ENCODE measurements at regions not wholly inside any gene's neighbourhood (a gene's known extent, or its start where the extent isn't known, plus 50 kb on each side); places are given as distances from the start of the nearest gene placed in this dataset.

- DNase-seq (ENCODE audit: low spot score): no peak
Observed at GRCh38 chr21:15370462-15370975, 305.7 kb upstream of the NRIP1 start.

GRCh38 chr21:15373941-15374340, 309.1 kb upstream of the NRIP1 start:
- DNase-seq (ENCODE audit: low spot score): no peak

- DNase-seq (ENCODE audit: low spot score): peak; percentile 6
Observed at GRCh38 chr21:15379776-15380175, 315.0 kb upstream of the NRIP1 start.

- no peak for DNase-seq (ENCODE audit: low spot score)
Observed at GRCh38 chr21:15383588-15383987, 318.8 kb upstream of the NRIP1 start.

- no peak for DNase-seq (ENCODE audit: low spot score)
Observed at GRCh38 chr21:15390049-15390448, 325.2 kb upstream of the NRIP1 start.

GRCh38 chr21:15397258-15397657, 332.5 kb upstream of the NRIP1 start:
- DNase-seq (ENCODE audit: low spot score): no peak

GRCh38 chr21:15400905-15401304, 328.9 kb upstream of the USP25 start:
- DNase-seq (ENCODE audit: low spot score): no peak

- no peak for DNase-seq (ENCODE audit: low spot score)
Observed at GRCh38 chr21:15401331-15401730, 328.5 kb upstream of the USP25 start.

- no peak for DNase-seq (ENCODE audit: low spot score)
Observed at GRCh38 chr21:15405214-15405613, 324.6 kb upstream of the USP25 start.

- no peak for DNase-seq (ENCODE audit: low spot score)
Observed at GRCh38 chr21:15406791-15407190, 323.0 kb upstream of the USP25 start.

- no peak for DNase-seq (ENCODE audit: low spot score)
Observed at GRCh38 chr21:15407585-15407984, 322.2 kb upstream of the USP25 start.

GRCh38 chr21:15408089-15408488, 321.7 kb upstream of the USP25 start:
- DNase-seq (ENCODE audit: low spot score): no peak

GRCh38 chr21:15409031-15409430, 320.8 kb upstream of the USP25 start:
- DNase-seq (ENCODE audit: low spot score): no peak

GRCh38 chr21:15410853-15411252, 318.9 kb upstream of the USP25 start:
- DNase-seq (ENCODE audit: low spot score): no peak

GRCh38 chr21:15414057-15414456, 315.7 kb upstream of the USP25 start:
- DNase-seq (ENCODE audit: low spot score): no peak

GRCh38 chr21:15415541-15416261, 314.1 kb upstream of the USP25 start:
- DNase-seq (ENCODE audit: low spot score): no peak

- DNase-seq (ENCODE audit: low spot score): no peak
Observed at GRCh38 chr21:15421441-15421881, 308.3 kb upstream of the USP25 start.

- DNase-seq (ENCODE audit: low spot score): no peak
Observed at GRCh38 chr21:15421947-15422346, 307.8 kb upstream of the USP25 start.

- no peak for DNase-seq (ENCODE audit: low spot score)
Observed at GRCh38 chr21:15422783-15423182, 307.0 kb upstream of the USP25 start.

GRCh38 chr21:15423676-15424445, 305.9 kb upstream of the USP25 start:
- DNase-seq (ENCODE audit: low spot score): no peak

- no peak for DNase-seq (ENCODE audit: low spot score)
Observed at GRCh38 chr21:15425049-15425448, 304.7 kb upstream of the USP25 start.

- no peak for DNase-seq (ENCODE audit: low spot score)
Observed at GRCh38 chr21:15430023-15430422, 299.8 kb upstream of the USP25 start.

GRCh38 chr21:15430577-15430976, 299.2 kb upstream of the USP25 start:
- DNase-seq (ENCODE audit: low spot score): no peak
